GM12878 (cell line): ENCODE measurements at regions not wholly inside any gene's neighbourhood (a gene's known extent, or its start where the extent isn't known, plus 50 kb on each side); places are given as distances from the start of the nearest gene placed in this dataset.

Experiments used
- ATAC-seq: fragments of 200-7000 bp; cut with Tn5 transposase; 3 replicates; pipeline ENCODE4 v1.9.1; 2020; ENCODE audit warnings: mild to moderate bottlenecking, moderate library complexity
- BruUV-seq: library from RNA; stranded (reverse); fragments of 400-500 nt; replicated peaks from 2 replicates; lab custom pipeline; 2021; lab: Mats Ljungman, UMichigan
- CTCF ChIA-PET: fragments of 300-600 bp; sonication (Branson Sonifier 250); formaldehyde crosslinking; extraction: SDS; loops from one replicate; lab custom pipeline; 2021; ENCODE audit warnings: inconsistent platforms; lab: Yijun Ruan, JAX
- POLR2A ChIA-PET: fragments of 350-600 bp; formaldehyde crosslinking; extraction: SDS; loops from one replicate; lab custom pipeline; 2021; ENCODE audit warnings: inconsistent platforms; lab: Charles Lee
- RAD21 ChIA-PET: fragments of 300-600 bp; sonication (Branson Sonifier 250); formaldehyde crosslinking; loops from one replicate; lab custom pipeline; 2023; ENCODE audit warnings: antibody characterized with exemption; ENCODE audit not compliant: unreplicated experiment; lab: Charles Lee
- SMC1A ChIA-PET: fragments of 300-600 bp; sonication (Branson Sonifier 250); formaldehyde crosslinking; loops from one replicate; lab custom pipeline; 2023; ENCODE audit not compliant: unreplicated experiment, uncharacterized antibody; lab: Charles Lee
- DNase-seq: peaks from one replicate; pipeline ENCODE4 v3.0.0-alpha.2; 2011; ENCODE audit warnings: low read depth, low spot score
- FAIRE-seq: peaks from 3 replicates; lab custom pipeline; 2011; peaks lifted over from hg19 to GRCh38; lab: Jason Lieb, UNC
- H2AFZ ChIP-seq: 2 replicates; pipeline ENCODE4 v1.6.0; 2011; ENCODE audit warnings: low read depth, low read length, control low read depth; ENCODE audit not compliant: control insufficient read depth
- H3K27ac ChIP-seq: 2 replicates; pipeline ENCODE4 v1.5.1; 2011; ENCODE audit warnings: control low read depth; ENCODE audit not compliant: control insufficient read depth, insufficient read depth
- H3K27me3 ChIP-seq, 2 experiments: replicated peaks in 1 of 2; 2 replicates each; pipeline versions ENCODE4 v1.6.0 to v1.6.1; 2011; ENCODE audit warnings: low read length in 1 of 2; ENCODE audit not compliant: control insufficient read depth in 2 of 2, insufficient read depth in 2 of 2
- H3K36me3 ChIP-seq, 2 experiments: 2 replicates each; pipeline ENCODE4 v1.5.1; 2011; ENCODE audit warnings: low read length in 1 of 2; ENCODE audit not compliant: control insufficient read depth in 2 of 2, insufficient read depth in 2 of 2
- H3K4me1 ChIP-seq: 2 replicates; pipeline ENCODE4 v1.6.1; 2011; ENCODE audit warnings: mild to moderate bottlenecking, low read length, moderate library complexity, mixed read lengths; ENCODE audit not compliant: control insufficient read depth, insufficient read depth
- H3K4me2 ChIP-seq: 2 replicates; pipeline ENCODE4 v1.6.0; 2011; ENCODE audit warnings: control low read depth; ENCODE audit not compliant: control insufficient read depth, insufficient read depth
- H3K4me3 ChIP-seq: fragments of 200-600 bp; sonication (generic); 2 replicates; pipeline ENCODE4 v1.5.1; 2016
- H3K79me2 ChIP-seq: 2 replicates; pipeline ENCODE4 v1.6.0; 2011; ENCODE audit warnings: low read length; ENCODE audit not compliant: control insufficient read depth, insufficient read depth
- H3K9ac ChIP-seq: 2 replicates; pipeline ENCODE4 v1.8.0; 2011; ENCODE audit warnings: low read length, control low read depth, mixed read lengths; ENCODE audit not compliant: control insufficient read depth, insufficient read depth
- H3K9me3 ChIP-seq: replicated peaks from 3 replicates; pipeline ENCODE4 v1.5.1; 2011; ENCODE audit warnings: mild to moderate bottlenecking, low read length; ENCODE audit not compliant: control insufficient read depth, insufficient read depth
- H4K20me1 ChIP-seq: 2 replicates; pipeline ENCODE4 v1.6.0; 2011; ENCODE audit not compliant: control insufficient read depth, insufficient read depth
- ATF3 ChIP-seq: IDR thresholded peaks from 2 replicates; pipeline ENCODE4 v1.6.1; 2011; ENCODE audit warnings: low read depth, mild to moderate bottlenecking, low read length, moderate library complexity, borderline replicate concordance; ENCODE audit errors: extremely low read depth
- BCL3 ChIP-seq: IDR thresholded peaks from 2 replicates; pipeline ENCODE4 v1.6.1; 2011; ENCODE audit warnings: borderline replicate concordance, low read depth, mild to moderate bottlenecking, moderate library complexity, low read length; ENCODE audit not compliant: insufficient read depth, poor library complexity, severe bottlenecking
- MEF2B ChIP-seq: fragments of 450-650 bp; IDR thresholded peaks from 2 replicates; pipeline ENCODE4 v1.6.1; 2018; ENCODE audit warnings: mild to moderate bottlenecking, moderate library complexity; ENCODE audit not compliant: partially characterized antibody, poor library complexity, severe bottlenecking
- NR2F1 ChIP-seq: fragments of 450-650 bp; conservative IDR thresholded peaks from 2 replicates; pipeline ENCODE4 v1.6.1; 2017; ENCODE audit warnings: mild to moderate bottlenecking
- PKNOX1 ChIP-seq: fragments of 450-650 bp; IDR thresholded peaks from 2 replicates; pipeline ENCODE4 v1.6.1; 2016; ENCODE audit warnings: mild to moderate bottlenecking
- RB1 ChIP-seq: fragments of 450-650 bp; formaldehyde crosslinking; IDR thresholded peaks from 2 replicates; pipeline ENCODE4 v1.6.1; 2017; ENCODE audit warnings: mild to moderate bottlenecking, borderline replicate concordance
- STAT1 ChIP-seq: fragments of 450-650 bp; conservative IDR thresholded peaks from 2 replicates; pipeline ENCODE4 v1.6.1; 2014; ENCODE audit warnings: antibody characterized with exemption, mild to moderate bottlenecking
- ZNF24 ChIP-seq: fragments of 450-650 bp; IDR thresholded peaks from 2 replicates; pipeline ENCODE4 v1.6.1; 2017; ENCODE audit warnings: antibody characterized with exemption, mild to moderate bottlenecking
- WGBS: methylation state at CpG from one replicate; pipeline ENCODE4 v1.1.6; 2016; ENCODE audit warnings: low lambda C conversion rate; ENCODE audit not compliant: insufficient replicate concordance, insufficient coverage; ENCODE audit errors: missing lambda C conversion rate; 5-methylcytosine and 5-hydroxymethylcytosine counted together
- in situ Hi-C: fragments of 300-500 bp; cut with MboI; formaldehyde crosslinking; loops from 9 replicates; pipeline ENCODE4 v1.14.3; 2018; ENCODE audit warnings: mixed read lengths
- intact Hi-C: fragments of 100-400 bp; cut with micrococcal nuclease; formaldehyde crosslinking; loops from one replicate; pipeline ENCODE4 v1.14.2; 2022; ENCODE audit not compliant: unreplicated experiment

GRCh38 chr4:133565379-133565778 lies 416.3 kb downstream of the PCDH10 start:
- in situ Hi-C loops = no loop called here
- no peak overlapping the region for H3K27ac ChIP-seq
- BruUV-seq = no TSS peak
- H3K4me1 ChIP-seq = no peaks in the 10 kb centered on the region
- FAIRE-seq = no peak
- no peak for DNase-seq
- POLR2A ChIA-PET = no interaction called here
- no peaks in the 10 kb centered on the region for H3K9me3 ChIP-seq
- CTCF ChIA-PET = no interaction called here
- no peak for TF ChIP-seq MEF2B
- TF ChIP-seq STAT1 = no peak
- no peak for TF ChIP-seq PKNOX1
- TF ChIP-seq ATF3 = no peak
- TF ChIP-seq RB1 = no peak
- TF ChIP-seq ZNF24 = no peak
- TF ChIP-seq BCL3 = no peak
- no peak for TF ChIP-seq NR2F1
- TF ChIP-seq, all 136 proteins: peak for 0
- 29% methylated on average over 1 of the region's 1 CpG for WGBS
- Histone ChIP-seq H3K4me2 (no peak overlapping the region), H3K9ac (no peak overlapping the region), H3K27me3 (no peaks in the 10 kb centered on the region), H4K20me1 (no peaks in the 10 kb centered on the region), H3K79me2 (no peaks in the 10 kb centered on the region), H3K4me3 (no peak overlapping the region), H2AFZ (no peak overlapping the region), H3K36me3 (no peaks in the 10 kb centered on the region)
- intact Hi-C loops = no loop called here
- ChIA-PET RAD21 (no interaction called here), SMC1A (no interaction called here)
- no peak for ATAC-seq
